ENCODE measurements at regions not wholly inside any gene's neighbourhood (a gene's known extent, or its start where the extent isn't known, plus 50 kb on each side); places are given as distances from the start of the nearest gene placed in this dataset.

DNA sequence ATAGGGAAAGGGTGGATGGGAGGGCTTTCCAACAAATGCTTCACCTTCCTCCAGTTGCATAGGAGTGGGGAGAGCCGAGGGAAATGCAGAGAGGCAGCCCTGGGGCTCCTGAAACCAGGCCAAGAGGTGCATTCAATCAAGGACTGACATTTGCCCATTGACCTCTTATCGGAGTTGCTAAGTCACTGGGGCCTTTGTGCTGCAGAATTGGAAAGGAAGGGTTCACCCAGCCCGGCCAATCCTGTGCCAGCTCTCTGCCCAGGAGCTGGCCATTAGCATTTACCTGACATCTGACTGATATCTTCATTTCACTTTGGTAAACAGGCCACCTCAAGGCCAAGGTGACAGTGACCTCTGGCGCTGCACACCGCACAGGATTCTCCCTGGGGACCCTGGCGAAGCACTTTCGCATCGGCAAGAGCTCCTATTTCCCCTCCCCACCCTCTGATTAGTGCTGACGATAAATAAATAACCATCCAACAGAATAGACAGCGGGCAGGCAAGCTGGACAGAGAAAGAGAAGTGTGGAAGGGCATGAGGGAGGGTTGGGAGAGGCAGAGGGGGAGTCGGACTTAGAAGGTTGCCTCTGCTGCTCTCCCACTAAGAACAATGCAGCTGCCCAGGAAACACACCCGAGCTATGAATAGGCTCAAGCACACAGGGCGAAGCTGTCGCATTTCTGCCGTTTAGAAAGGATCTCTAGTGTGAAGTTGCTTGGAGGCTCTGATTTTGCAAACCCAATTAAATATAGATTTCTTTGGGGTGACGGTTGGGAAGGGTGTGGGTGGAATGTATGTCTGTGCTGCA, 57.0 kb upstream of the BOD1 start:
- WGBS (ENCODE audit: insufficient coverage, low coverage, missing lambda C conversion rate), result 33% methylated on average over 16 of the region's 16 CpGs
- H2AFZ ChIP-seq (ENCODE audit: low read depth, low read length), result no peak overlapping the region
- TF ChIP-seq TGIF2 (CRISPR knock-in tag; IDR thresholded peaks at IDR 0.05) (no peak), MEIS2 (IDR thresholded peaks at IDR 0.05; ENCODE audit: partially characterized antibody) (peak; percentile 69), FOXK1 (CRISPR knock-in tag; IDR thresholded peaks at IDR 0.05; ENCODE audit: borderline replicate concordance) (no peak), ATF1 (CRISPR knock-in tag; IDR thresholded peaks at IDR 0.05) (no peak), ATF1 (tag; IDR thresholded peaks at IDR 0.05) (no peak), ZSCAN32 (CRISPR knock-in tag; IDR thresholded peaks at IDR 0.05) (no peak), CCAR2 (IDR thresholded peaks at IDR 0.05; ENCODE audit: low read depth, low read length) (no peak), TBL1XR1 (IDR thresholded peaks at IDR 0.05; ENCODE audit: low read length in 2 of 2) (no peak), MTA2 (IDR thresholded peaks at IDR 0.05; ENCODE audit: low read depth) (no peak), E2F3 (CRISPR knock-in tag; IDR thresholded peaks at IDR 0.05) (no peak), XRCC5 (IDR thresholded peaks at IDR 0.05; ENCODE audit: low read depth, low read length) (no peak), NR2C2 (CRISPR knock-in tag; IDR thresholded peaks at IDR 0.05) (no peak), NR2C2 (tag; IDR thresholded peaks at IDR 0.05) (peak; percentile 49), CBFA2T2 (conservative IDR thresholded peaks at IDR 0.05) (no peak), ZNF583 (CRISPR knock-in tag; IDR thresholded peaks at IDR 0.05) (no peak), SIN3B (IDR thresholded peaks at IDR 0.05; ENCODE audit: low read depth) (no peak)
- TF ChIP-seq, protein P1, sequence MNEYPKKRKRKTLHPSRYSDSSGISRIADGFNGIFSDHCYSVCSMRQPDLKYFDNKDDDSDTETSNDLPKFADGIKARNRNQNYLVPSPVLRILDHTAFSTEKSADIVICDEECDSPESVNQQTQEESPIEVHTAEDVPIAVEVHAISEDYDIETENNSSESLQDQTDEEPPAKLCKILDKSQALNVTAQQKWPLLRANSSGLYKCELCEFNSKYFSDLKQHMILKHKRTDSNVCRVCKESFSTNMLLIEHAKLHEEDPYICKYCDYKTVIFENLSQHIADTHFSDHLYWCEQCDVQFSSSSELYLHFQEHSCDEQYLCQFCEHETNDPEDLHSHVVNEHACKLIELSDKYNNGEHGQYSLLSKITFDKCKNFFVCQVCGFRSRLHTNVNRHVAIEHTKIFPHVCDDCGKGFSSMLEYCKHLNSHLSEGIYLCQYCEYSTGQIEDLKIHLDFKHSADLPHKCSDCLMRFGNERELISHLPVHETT (CRISPR knock-in tag; conservative IDR thresholded peaks at IDR 0.05 in 1 of 2, IDR thresholded peaks at IDR 0.05 in 1 of 2), result no peak
- TF ChIP-seq, protein P2, sequence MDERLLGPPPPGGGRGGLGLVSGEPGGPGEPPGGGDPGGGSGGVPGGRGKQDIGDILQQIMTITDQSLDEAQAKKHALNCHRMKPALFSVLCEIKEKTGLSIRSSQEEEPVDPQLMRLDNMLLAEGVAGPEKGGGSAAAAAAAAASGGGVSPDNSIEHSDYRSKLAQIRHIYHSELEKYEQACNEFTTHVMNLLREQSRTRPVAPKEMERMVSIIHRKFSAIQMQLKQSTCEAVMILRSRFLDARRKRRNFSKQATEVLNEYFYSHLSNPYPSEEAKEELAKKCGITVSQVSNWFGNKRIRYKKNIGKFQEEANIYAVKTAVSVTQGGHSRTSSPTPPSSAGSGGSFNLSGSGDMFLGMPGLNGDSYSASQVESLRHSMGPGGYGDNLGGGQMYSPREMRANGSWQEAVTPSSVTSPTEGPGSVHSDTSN (CRISPR knock-in tag; IDR thresholded peaks at IDR 0.05; ENCODE audit: low read depth), result no peak
- TF ChIP-seq, protein P2 (tag; conservative IDR thresholded peaks at IDR 0.05; ENCODE audit: low read depth), result peak; percentile 55
- TF ChIP-seq, protein P3, sequence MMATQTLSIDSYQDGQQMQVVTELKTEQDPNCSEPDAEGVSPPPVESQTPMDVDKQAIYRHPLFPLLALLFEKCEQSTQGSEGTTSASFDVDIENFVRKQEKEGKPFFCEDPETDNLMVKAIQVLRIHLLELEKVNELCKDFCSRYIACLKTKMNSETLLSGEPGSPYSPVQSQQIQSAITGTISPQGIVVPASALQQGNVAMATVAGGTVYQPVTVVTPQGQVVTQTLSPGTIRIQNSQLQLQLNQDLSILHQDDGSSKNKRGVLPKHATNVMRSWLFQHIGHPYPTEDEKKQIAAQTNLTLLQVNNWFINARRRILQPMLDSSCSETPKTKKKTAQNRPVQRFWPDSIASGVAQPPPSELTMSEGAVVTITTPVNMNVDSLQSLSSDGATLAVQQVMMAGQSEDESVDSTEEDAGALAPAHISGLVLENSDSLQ (IDR thresholded peaks at IDR 0.05), result 0 out of 2 replicates have a peak, but pooled peaks have one; percentile 21

More for the DNA sequence above, 57.0 kb upstream of the BOD1 start:
- Histone ChIP-seq H3K9ac (ENCODE audit: insufficient read depth in 1 of 2, low read depth in 2 of 2, low read length in 2 of 2) (no peak overlapping the region), H3K79me2 (ENCODE audit: control insufficient read depth, insufficient read depth, low read length) (no peaks in the 10 kb centered on the region), H4K20me1 (replicated peaks; ENCODE audit: control insufficient read depth, insufficient read depth, low read length) (no peaks in the 10 kb centered on the region), H3K4me1 (replicated peaks in 1 of 2; ENCODE audit: control insufficient read depth in 2 of 2, insufficient read depth in 2 of 2, low read length in 2 of 2) (peaks cover 8 to 17% of the 10 kb centered on the region in 2 experiments; a peak in 4 of 5 replicates), H3K4me2 (ENCODE audit: insufficient read depth, low read length) (no peak overlapping the region), H3K36me3 (ENCODE audit: control insufficient read depth, insufficient read depth, low read length) (no peaks in the 10 kb centered on the region), H3K4me3 (no peak overlapping the region), H3K9me1 (ENCODE audit: control insufficient read depth, insufficient read depth, low read length) (no peaks in the 10 kb centered on the region), H3K27ac (ENCODE audit: extremely low read depth, low read depth, low read length) (no peak overlapping the region), H3K9me3 (replicated peaks; ENCODE audit: control insufficient read depth, insufficient read depth, low read depth, low read length) (no peaks in the 10 kb centered on the region; the same call in 1 of the 2 replicates), H3K27me3 (ENCODE audit: control insufficient read depth in 2 of 2, insufficient read depth in 2 of 2, low read length in 2 of 2) (no peaks in the 10 kb centered on the region)
- CTCF ChIA-PET (ENCODE audit: low intra/inter-chr PET ratio), result no interaction called here
- POLR2A ChIA-PET, result no interaction called here
- intact Hi-C loops (cut with micrococcal nuclease), result no loop called here
- in situ Hi-C loops (cut with MboI), result no loop called here
- no peak for FAIRE-seq
- BruUV-seq (replicated peaks), result no TSS peak
- no peak for ATAC-seq
- no peak for DNase-seq (ENCODE audit: extremely low read depth in 1 of 4, low spot score in 3 of 4)

Data from K562 (cell line).